C4-2B (cell line): ENCODE measurements at regions not wholly inside any gene's neighbourhood (a gene's known extent, or its start where the extent isn't known, plus 50 kb on each side); places are given as distances from the start of the nearest gene placed in this dataset.

ENCODE experiments used
- CTCF ChIP-seq: fragments of 450-650 bp; conservative IDR thresholded peaks from 2 replicates; pipeline ENCODE4 v1.5.1; 2017; ENCODE audit warnings: mild to moderate bottlenecking
- ZFX ChIP-seq: fragments of 450-650 bp; IDR thresholded peaks from 2 replicates; pipeline ENCODE4 v1.6.1; 2017

GRCh38 chr10:3578682-3579081 is 206.3 kb downstream of the KLF6 start:
- TF ChIP-seq CTCF (no peak), ZFX (no peak)
